GM12873 (cell line): ENCODE measurements at regions not wholly inside any gene's neighbourhood (a gene's known extent, or its start where the extent isn't known, plus 50 kb on each side); places are given as distances from the start of the nearest gene placed in this dataset.

Experiments used
- TF ChIP-seq, protein P1 (sequence below): IDR thresholded peaks from 2 replicates; pipeline ENCODE4 v1.5.1; 2012; ENCODE audit warnings: low read depth, mild to moderate bottlenecking, moderate library complexity, low read length, control low read depth; ENCODE audit not compliant: insufficient read depth; ENCODE audit errors: missing control alignments

DNA sequence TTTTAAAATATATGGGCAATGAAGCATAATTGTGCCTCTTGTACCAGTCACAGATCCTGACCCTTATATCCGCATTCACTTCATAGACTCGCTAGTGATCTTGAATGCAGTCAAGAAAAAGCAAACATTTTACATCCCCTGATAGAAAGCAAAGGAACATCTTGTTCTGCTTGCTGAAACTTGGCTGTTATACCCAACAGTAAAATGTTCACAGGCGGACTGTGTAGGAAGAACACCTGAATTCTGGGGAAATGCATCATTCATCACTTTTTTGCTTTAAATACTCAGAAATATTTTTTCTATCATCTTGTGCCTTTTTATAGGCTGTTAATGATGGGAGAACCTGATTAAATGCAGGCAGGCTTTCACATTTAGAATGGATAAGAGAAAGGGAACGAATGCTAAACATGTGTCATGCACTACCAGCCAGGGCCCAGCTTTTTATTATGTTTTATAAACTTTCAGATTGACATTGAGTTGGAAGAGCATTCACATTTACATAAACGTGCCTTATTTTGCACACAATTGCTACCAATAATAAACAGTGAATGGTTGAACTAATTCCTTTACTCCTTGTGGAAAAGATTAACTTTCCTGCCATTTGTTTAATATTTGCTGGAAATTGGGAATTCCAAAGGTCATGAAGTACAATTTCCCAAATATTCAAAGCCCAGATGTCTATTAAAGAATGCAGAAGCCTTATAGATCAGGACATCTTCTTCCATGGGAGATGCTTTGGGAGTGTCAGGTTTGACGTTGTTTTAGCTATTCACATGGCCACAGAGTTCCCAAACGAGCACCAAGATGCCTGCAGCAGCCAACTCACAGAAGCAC lies 756.2 kb downstream of the TLE1 start:
- TF ChIP-seq, protein P1, sequence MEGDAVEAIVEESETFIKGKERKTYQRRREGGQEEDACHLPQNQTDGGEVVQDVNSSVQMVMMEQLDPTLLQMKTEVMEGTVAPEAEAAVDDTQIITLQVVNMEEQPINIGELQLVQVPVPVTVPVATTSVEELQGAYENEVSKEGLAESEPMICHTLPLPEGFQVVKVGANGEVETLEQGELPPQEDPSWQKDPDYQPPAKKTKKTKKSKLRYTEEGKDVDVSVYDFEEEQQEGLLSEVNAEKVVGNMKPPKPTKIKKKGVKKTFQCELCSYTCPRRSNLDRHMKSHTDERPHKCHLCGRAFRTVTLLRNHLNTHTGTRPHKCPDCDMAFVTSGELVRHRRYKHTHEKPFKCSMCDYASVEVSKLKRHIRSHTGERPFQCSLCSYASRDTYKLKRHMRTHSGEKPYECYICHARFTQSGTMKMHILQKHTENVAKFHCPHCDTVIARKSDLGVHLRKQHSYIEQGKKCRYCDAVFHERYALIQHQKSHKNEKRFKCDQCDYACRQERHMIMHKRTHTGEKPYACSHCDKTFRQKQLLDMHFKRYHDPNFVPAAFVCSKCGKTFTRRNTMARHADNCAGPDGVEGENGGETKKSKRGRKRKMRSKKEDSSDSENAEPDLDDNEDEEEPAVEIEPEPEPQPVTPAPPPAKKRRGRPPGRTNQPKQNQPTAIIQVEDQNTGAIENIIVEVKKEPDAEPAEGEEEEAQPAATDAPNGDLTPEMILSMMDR, result no peak

GRCh38 chr9:80932181-80932580 lies 757.2 kb downstream of the TLE1 start:
- TF ChIP-seq, protein P1, result no peak

- TF ChIP-seq, protein P1, result no peak
Measured at GRCh38 chr9:80931163-80931562, 758.2 kb downstream of the TLE1 start.

GRCh38 chr9:80928697-80929096 lies 760.6 kb downstream of the TLE1 start:
- TF ChIP-seq, protein P1, result no peak

DNA sequence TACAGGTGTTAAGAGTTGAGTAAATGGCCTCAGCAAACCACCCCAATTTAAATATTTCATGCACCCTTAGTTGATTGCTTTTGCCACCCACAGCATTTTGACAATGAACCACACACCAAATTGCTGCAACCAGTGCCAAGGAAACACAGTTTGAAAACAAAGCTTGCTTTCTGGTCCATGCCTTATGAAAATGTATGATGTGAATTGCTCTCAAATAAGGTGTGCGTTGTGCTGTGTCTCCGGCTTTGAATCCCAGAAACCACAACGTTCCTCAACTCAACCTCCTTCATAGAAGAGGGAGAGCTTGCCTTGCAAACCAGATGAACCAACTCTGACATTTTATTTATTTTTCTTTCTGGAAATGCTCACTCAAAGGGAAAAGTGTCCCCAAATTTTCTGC lies 762.7 kb downstream of the TLE1 start:
- TF ChIP-seq, protein P1, result no peak

GRCh38 chr9:80922544-80922943 lies 766.8 kb downstream of the TLE1 start:
- TF ChIP-seq, protein P1, result no peak

GRCh38 chr9:80906728-80907127 lies 782.6 kb downstream of the TLE1 start:
- TF ChIP-seq, protein P1, result no peak
